GM23338 (cell line): ENCODE measurements at regions not wholly inside any gene's neighbourhood (a gene's known extent, or its start where the extent isn't known, plus 50 kb on each side); places are given as distances from the start of the nearest gene placed in this dataset.

Experiments used
- ATAC-seq: fragments of 200-7000 bp; cut with Tn5 transposase; 3 replicates; pipeline ENCODE4 v1.9.1; 2020
- DNase-seq: peaks from one replicate; pipeline ENCODE4 v3.0.0-alpha.2; 2015; ENCODE audit warnings: low spot score
- H2AFZ ChIP-seq: fragments of 200-600 bp; sonication (generic); 2 replicates; pipeline ENCODE4 v1.8.0; 2016; ENCODE audit warnings: antibody characterized with exemption, mild to moderate bottlenecking, moderate library complexity
- H3F3A ChIP-seq: fragments of 200-600 bp; sonication (generic); replicated peaks from 2 replicates; pipeline ENCODE4 v1.8.0; 2017; ENCODE audit warnings: antibody characterized with exemption, mixed run types, low read depth
- H3K27ac ChIP-seq: fragments of 200-600 bp; sonication (generic); 2 replicates; pipeline ENCODE4 v1.6.1; 2016; ENCODE audit warnings: low read depth
- H3K27me3 ChIP-seq: fragments of 200-600 bp; sonication (generic); 2 replicates; pipeline ENCODE4 v1.8.0; 2016; ENCODE audit warnings: mild to moderate bottlenecking, mixed run types, moderate library complexity; ENCODE audit not compliant: insufficient read depth
- H3K36me3 ChIP-seq: fragments of 200-600 bp; sonication (generic); 2 replicates; pipeline ENCODE4 v1.8.0; 2016; ENCODE audit warnings: mild to moderate bottlenecking; ENCODE audit not compliant: insufficient read depth
- H3K4me1 ChIP-seq: fragments of 200-600 bp; sonication (generic); 2 replicates; pipeline ENCODE4 v1.8.0; 2016; ENCODE audit warnings: mild to moderate bottlenecking, moderate library complexity; ENCODE audit not compliant: insufficient read depth
- H3K4me2 ChIP-seq: fragments of 200-600 bp; sonication (generic); 2 replicates; pipeline ENCODE4 v1.7.1; 2017; ENCODE audit warnings: mixed run types
- H3K4me3 ChIP-seq: fragments of 200-600 bp; sonication (generic); 2 replicates; pipeline ENCODE4 v1.6.1; 2016; ENCODE audit warnings: mixed run types
- H3K79me2 ChIP-seq: fragments of 200-600 bp; sonication (generic); replicated peaks from 2 replicates; pipeline ENCODE4 v1.8.0; 2017; ENCODE audit warnings: mild to moderate bottlenecking; ENCODE audit not compliant: insufficient read depth
- H3K9me2 ChIP-seq: fragments of 200-600 bp; sonication (generic); 2 replicates; pipeline ENCODE4 v1.8.0; 2017; ENCODE audit not compliant: insufficient read depth
- H4K20me1 ChIP-seq: fragments of 200-600 bp; sonication (generic); replicated peaks from 2 replicates; pipeline ENCODE4 v1.8.0; 2017; ENCODE audit warnings: mild to moderate bottlenecking; ENCODE audit not compliant: insufficient read depth
- H3K27ac Mint-ChIP-seq: 2 replicates; pipeline ENCODE4 v1.8.0; 2020; ENCODE audit warnings: inconsistent platforms, mild to moderate bottlenecking, moderate library complexity, mixed read lengths
- H3K27me3 Mint-ChIP-seq: 3 replicates; pipeline ENCODE4 v1.8.0; 2022; ENCODE audit warnings: low read depth, mild to moderate bottlenecking, moderate library complexity, mixed read lengths, inconsistent platforms; ENCODE audit not compliant: insufficient read depth, poor library complexity
- H3K36me3 Mint-ChIP-seq: 3 replicates; pipeline ENCODE4 v1.8.0; 2021; ENCODE audit warnings: low read depth, mild to moderate bottlenecking, inconsistent platforms, moderate library complexity, mixed read lengths
- H3K4me1 Mint-ChIP-seq: 3 replicates; pipeline ENCODE4 v1.8.0; 2020; ENCODE audit warnings: mild to moderate bottlenecking, inconsistent platforms, mixed read lengths
- H3K4me3 Mint-ChIP-seq: 3 replicates; pipeline ENCODE4 v1.8.0; 2021; ENCODE audit warnings: moderate library complexity, mild to moderate bottlenecking, inconsistent platforms, mixed read lengths
- H3K9me3 Mint-ChIP-seq: 3 replicates; pipeline ENCODE4 v1.8.0; 2020; ENCODE audit warnings: moderate library complexity, mild to moderate bottlenecking, inconsistent platforms, mixed read lengths
- CREB1 ChIP-seq: fragments of 250-450 bp; sonication (Bioruptor Pico); IDR thresholded peaks from 2 replicates; pipeline ENCODE4 v1.5.0; 2020; ENCODE audit warnings: low read depth, mild to moderate bottlenecking, moderate library complexity
- CTCF ChIP-seq, 2 experiments: fragments of 200-600 bp in 1 of 2; sonication (generic) in 1 of 2; conservative IDR thresholded peaks; 2 replicates each; pipeline versions ENCODE4 v1.5.1 to v1.6.1; 2016 to 2017; ENCODE audit warnings: antibody characterized with exemption in 2 of 2, low read depth in 2 of 2, mild to moderate bottlenecking in 2 of 2, moderate library complexity in 1 of 2
- ETS1 ChIP-seq: IDR thresholded peaks from 2 replicates; pipeline ENCODE4 v1.6.1; 2016; ENCODE audit warnings: antibody characterized with exemption
- EZH2 ChIP-seq: fragments of 200-600 bp; sonication (generic); IDR thresholded peaks from one replicate; pipeline ENCODE4 v1.8.0; 2017; ENCODE audit warnings: antibody characterized with exemption, mild to moderate bottlenecking, low read depth; ENCODE audit not compliant: unreplicated experiment
- EZH2phosphoT487 ChIP-seq: fragments of 200-600 bp; sonication (generic); IDR thresholded peaks from one replicate; pipeline ENCODE4 v1.8.1; 2018; ENCODE audit warnings: antibody characterized with exemption; ENCODE audit not compliant: unreplicated experiment
- JUNB ChIP-seq: IDR thresholded peaks from one replicate; pipeline ENCODE4 v1.6.1; 2016; ENCODE audit warnings: antibody characterized with exemption; ENCODE audit not compliant: unreplicated experiment
- NANOG ChIP-seq: IDR thresholded peaks from 2 replicates; pipeline ENCODE4 v1.6.1; 2016; ENCODE audit warnings: antibody characterized with exemption, borderline replicate concordance
- POLR2AphosphoS5 ChIP-seq: IDR thresholded peaks from 2 replicates; pipeline ENCODE4 v1.6.1; 2016; ENCODE audit warnings: antibody characterized with exemption, low read depth
- REST ChIP-seq: IDR thresholded peaks from one replicate; pipeline ENCODE4 v1.6.1; 2018; ENCODE audit warnings: antibody characterized with exemption; ENCODE audit not compliant: unreplicated experiment
- STAT1 ChIP-seq: IDR thresholded peaks from one replicate; pipeline ENCODE4 v1.6.1; 2016; ENCODE audit warnings: antibody characterized with exemption; ENCODE audit not compliant: unreplicated experiment
- ZNF114 ChIP-seq: fragments of 250-450 bp; sonication (Bioruptor Pico); IDR thresholded peaks from 2 replicates; pipeline ENCODE4 v1.5.0; 2020; ENCODE audit warnings: mild to moderate bottlenecking, moderate library complexity
- ZNF331 ChIP-seq: fragments of 250-450 bp; sonication (Bioruptor Pico); IDR thresholded peaks from 2 replicates; pipeline ENCODE4 v1.5.0; 2020; ENCODE audit warnings: low read depth, mild to moderate bottlenecking, moderate library complexity

- no peaks in the 10 kb centered on the region for H3K27me3 ChIP-seq
- TF ChIP-seq NANOG: no peak
- no peak for TF ChIP-seq ZNF114 (CRISPR knock-in tag)
- no peak for TF ChIP-seq ZNF331 (CRISPR knock-in tag)
- no peak for TF ChIP-seq STAT1
- TF ChIP-seq CTCF (conservative IDR thresholded peaks at IDR 0.05; ENCODE audit: low read depth in 2 of 2): no peak
- TF ChIP-seq REST: no peak
- H3K9me3 Mint-ChIP-seq: peaks cover 88% of the 10 kb centered on the region
Observed at GRCh38 chr16:35510701-35511100, 2051.3 kb downstream of the TP53TG3F start.

GRCh38 chr16:35516551-35516950 lies 2057.1 kb downstream of the TP53TG3F start:
- ATAC-seq: no peak
- Histone ChIP-seq H3K79me2 (no peaks in the 10 kb centered on the region), H3K4me2 (no peak overlapping the region), H3K9me2 (no peaks in the 10 kb centered on the region), H3F3A (no peaks in the 10 kb centered on the region), H3K36me3 (peaks cover 10% of the 10 kb centered on the region), H3K27ac (no peak overlapping the region), H3K4me3 (no peak overlapping the region), H3K4me1 (no peaks in the 10 kb centered on the region), H4K20me1 (no peaks in the 10 kb centered on the region), H3K27me3 (no peaks in the 10 kb centered on the region), H2AFZ (no peak overlapping the region)
- Mint-ChIP-seq H3K27ac (no peak overlapping the region), H3K36me3 (peaks cover 18% of the 10 kb centered on the region; the same call in 2 of the 3 replicates), H3K27me3 (no peaks in the 10 kb centered on the region), H3K9me3 (peaks cover 91% of the 10 kb centered on the region), H3K4me3 (no peak overlapping the region), H3K4me1 (no peaks in the 10 kb centered on the region)
- DNase-seq: no peak
- TF ChIP-seq POLR2AphosphoS5 (no peak), CTCF (conservative IDR thresholded peaks at IDR 0.05; ENCODE audit: low read depth in 2 of 2) (no peak), JUNB (no peak), CREB1 (CRISPR knock-in tag) (no peak), ETS1 (no peak), NANOG (no peak), EZH2 (no peak), EZH2phosphoT487 (no peak), REST (no peak), ZNF114 (CRISPR knock-in tag) (no peak)

More at GRCh38 chr16:35510701-35511100, 2051.3 kb downstream of the TP53TG3F start:
- Mint-ChIP-seq H3K36me3 (peaks cover 27% of the 10 kb centered on the region), H3K4me3 (no peak overlapping the region), H3K4me1 (no peaks in the 10 kb centered on the region), H3K27me3 (no peaks in the 10 kb centered on the region), H3K27ac (no peak overlapping the region)
- Histone ChIP-seq H4K20me1 (no peaks in the 10 kb centered on the region), H3F3A (no peaks in the 10 kb centered on the region), H3K4me2 (no peak overlapping the region), H3K36me3 (peaks cover 3% of the 10 kb centered on the region; the same call in 1 of the 2 replicates), H3K27ac (no peak overlapping the region), H3K9me2 (no peaks in the 10 kb centered on the region), H3K4me3 (no peak overlapping the region), H3K4me1 (no peaks in the 10 kb centered on the region), H2AFZ (no peak overlapping the region), H3K79me2 (no peaks in the 10 kb centered on the region)
- DNase-seq (no peak), ATAC-seq (no peak)
